ENCODE measurements at regions not wholly inside any gene's neighbourhood (a gene's known extent, or its start where the extent isn't known, plus 50 kb on each side); places are given as distances from the start of the nearest gene placed in this dataset.

DNA sequence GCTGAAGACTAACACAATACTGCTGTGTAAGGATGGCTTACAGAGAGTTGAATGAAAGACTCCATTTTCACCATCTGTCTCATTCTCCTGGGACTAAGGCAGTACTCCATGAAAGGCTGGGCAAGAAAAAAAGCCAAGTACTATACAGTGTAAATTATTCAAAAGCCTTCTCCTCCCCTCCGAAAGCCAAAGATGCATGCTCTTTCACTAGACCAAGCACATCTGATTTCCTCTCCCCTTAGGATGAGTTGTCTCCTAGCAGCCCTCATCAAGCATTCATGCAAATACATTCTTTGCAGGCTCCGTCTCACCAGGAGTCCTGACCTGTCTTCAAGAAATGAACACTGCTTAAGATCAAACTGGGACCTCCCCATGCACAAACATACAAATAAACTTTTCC is 133.5 kb upstream of the THBS1 start:
- TF ChIP-seq OSR1 (CRISPR knock-in tag; IDR thresholded peaks at IDR 0.05) (no peak), TCF4 (CRISPR knock-in tag; IDR thresholded peaks at IDR 0.05; ENCODE audit: borderline replicate concordance) (no peak), ZC3H10 (CRISPR knock-in tag; IDR thresholded peaks at IDR 0.05) (no peak), TOX (CRISPR knock-in tag; IDR thresholded peaks at IDR 0.05; ENCODE audit: borderline replicate concordance) (no peak), PPARA (CRISPR knock-in tag; IDR thresholded peaks at IDR 0.05; ENCODE audit: borderline replicate concordance) (no peak), ISL1 (CRISPR knock-in tag; IDR thresholded peaks at IDR 0.05) (no peak), BACH2 (CRISPR knock-in tag; IDR thresholded peaks at IDR 0.05; ENCODE audit: borderline replicate concordance) (no peak), ESRRG (CRISPR knock-in tag; IDR thresholded peaks at IDR 0.05) (no peak), GLIS3 (CRISPR knock-in tag; IDR thresholded peaks at IDR 0.05) (no peak)
- no peak for ATAC-seq

DNA sequence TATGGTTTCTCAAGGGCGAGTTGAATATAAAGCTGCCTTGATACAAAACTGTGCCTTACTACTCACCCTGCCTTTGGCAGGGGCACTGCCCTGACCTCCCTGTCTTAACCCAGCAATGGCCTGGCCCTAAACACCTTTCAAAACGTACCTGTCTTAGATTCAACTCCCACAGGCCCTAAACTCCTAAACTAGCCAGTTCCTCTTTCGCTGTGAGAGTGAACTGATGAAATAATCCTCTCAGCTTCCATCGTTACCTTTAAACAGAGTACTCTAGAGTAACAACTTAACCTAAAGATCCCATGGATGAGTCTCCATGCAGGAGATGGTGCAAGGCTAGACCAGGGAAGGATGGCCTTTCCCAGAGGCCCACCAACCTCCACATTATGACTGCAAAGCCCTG is 133.0 kb upstream of the THBS1 start:
- ATAC-seq: no peak

DNA sequence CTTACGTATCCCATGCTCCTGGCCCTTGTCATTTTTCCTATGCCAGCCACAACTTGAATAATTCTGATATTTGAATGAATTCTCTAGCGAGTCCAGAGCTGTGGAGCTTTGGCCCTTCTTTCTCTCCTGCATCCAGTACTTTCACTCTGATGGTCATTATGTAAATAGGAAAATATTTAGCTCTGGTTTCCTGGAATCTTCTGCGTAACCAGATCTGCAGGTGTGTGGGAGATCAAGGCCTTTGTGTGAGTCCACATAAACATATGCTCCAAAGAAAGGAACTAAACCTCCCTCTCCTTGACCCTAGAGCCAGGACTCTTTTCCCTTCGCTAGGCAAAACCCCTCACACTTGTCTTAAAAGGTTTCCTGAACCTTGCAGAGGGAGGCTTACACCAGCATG is 132.5 kb upstream of the THBS1 start:
- ATAC-seq: no peak
- TF ChIP-seq BACH2 (CRISPR knock-in tag; IDR thresholded peaks at IDR 0.05; ENCODE audit: borderline replicate concordance) (no peak), ZNF8 (CRISPR knock-in tag; IDR thresholded peaks at IDR 0.05) (no peak), GLIS3 (CRISPR knock-in tag; IDR thresholded peaks at IDR 0.05) (no peak), ESRRG (CRISPR knock-in tag; IDR thresholded peaks at IDR 0.05) (no peak), CSDC2 (CRISPR knock-in tag; IDR thresholded peaks at IDR 0.05) (no peak), RARB (CRISPR knock-in tag; IDR thresholded peaks at IDR 0.05) (no peak), ZNF70 (CRISPR knock-in tag; IDR thresholded peaks at IDR 0.05) (no peak)
- TF ChIP-seq, protein P1, sequence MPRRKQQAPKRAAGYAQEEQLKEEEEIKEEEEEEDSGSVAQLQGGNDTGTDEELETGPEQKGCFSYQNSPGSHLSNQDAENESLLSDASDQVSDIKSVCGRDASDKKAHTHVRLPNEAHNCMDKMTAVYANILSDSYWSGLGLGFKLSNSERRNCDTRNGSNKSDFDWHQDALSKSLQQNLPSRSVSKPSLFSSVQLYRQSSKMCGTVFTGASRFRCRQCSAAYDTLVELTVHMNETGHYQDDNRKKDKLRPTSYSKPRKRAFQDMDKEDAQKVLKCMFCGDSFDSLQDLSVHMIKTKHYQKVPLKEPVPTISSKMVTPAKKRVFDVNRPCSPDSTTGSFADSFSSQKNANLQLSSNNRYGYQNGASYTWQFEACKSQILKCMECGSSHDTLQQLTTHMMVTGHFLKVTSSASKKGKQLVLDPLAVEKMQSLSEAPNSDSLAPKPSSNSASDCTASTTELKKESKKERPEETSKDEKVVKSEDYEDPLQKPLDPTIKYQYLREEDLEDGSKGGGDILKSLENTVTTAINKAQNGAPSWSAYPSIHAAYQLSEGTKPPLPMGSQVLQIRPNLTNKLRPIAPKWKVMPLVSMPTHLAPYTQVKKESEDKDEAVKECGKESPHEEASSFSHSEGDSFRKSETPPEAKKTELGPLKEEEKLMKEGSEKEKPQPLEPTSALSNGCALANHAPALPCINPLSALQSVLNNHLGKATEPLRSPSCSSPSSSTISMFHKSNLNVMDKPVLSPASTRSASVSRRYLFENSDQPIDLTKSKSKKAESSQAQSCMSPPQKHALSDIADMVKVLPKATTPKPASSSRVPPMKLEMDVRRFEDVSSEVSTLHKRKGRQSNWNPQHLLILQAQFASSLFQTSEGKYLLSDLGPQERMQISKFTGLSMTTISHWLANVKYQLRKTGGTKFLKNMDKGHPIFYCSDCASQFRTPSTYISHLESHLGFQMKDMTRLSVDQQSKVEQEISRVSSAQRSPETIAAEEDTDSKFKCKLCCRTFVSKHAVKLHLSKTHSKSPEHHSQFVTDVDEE (CRISPR knock-in tag; IDR thresholded peaks at IDR 0.05): no peak

More for the DNA sequence above, 133.0 kb upstream of the THBS1 start:
- TF ChIP-seq ZFP30 (CRISPR knock-in tag; IDR thresholded peaks at IDR 0.05) (no peak), ZC3H10 (CRISPR knock-in tag; IDR thresholded peaks at IDR 0.05) (no peak), RARB (CRISPR knock-in tag; IDR thresholded peaks at IDR 0.05) (no peak)

DNA sequence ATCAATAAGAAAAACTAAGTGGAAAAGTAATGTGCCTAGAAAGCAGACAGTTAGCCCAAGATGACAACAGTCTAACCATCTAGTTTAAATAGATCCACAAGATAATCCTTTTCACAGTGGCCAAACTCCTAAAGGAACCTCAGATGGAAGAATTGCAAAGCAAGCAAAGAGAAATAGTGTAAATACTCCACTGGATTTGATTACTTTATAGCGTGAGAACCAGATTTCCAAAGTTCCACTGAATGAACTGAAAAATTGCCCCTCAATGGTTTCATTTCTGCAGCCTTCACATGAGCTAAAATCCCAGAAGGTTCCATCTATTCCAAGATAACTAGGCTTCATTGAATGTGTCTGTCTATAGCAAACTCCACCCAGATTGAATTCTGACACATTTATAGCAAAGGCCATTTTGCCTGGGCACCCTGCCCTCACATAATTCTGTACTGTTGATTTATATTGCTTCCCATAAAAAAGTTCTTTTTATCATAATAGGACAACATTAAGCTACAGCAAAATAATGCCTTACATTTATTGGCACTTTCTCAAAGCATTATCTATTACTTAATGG is 129.7 kb upstream of the THBS1 start:
- ATAC-seq: no peak
- TF ChIP-seq ZNF70 (CRISPR knock-in tag; IDR thresholded peaks at IDR 0.05) (no peak), ARNTL (CRISPR knock-in tag; IDR thresholded peaks at IDR 0.05; ENCODE audit: borderline replicate concordance, low read depth) (no peak), TCF4 (CRISPR knock-in tag; IDR thresholded peaks at IDR 0.05; ENCODE audit: borderline replicate concordance) (no peak), ZC3H10 (CRISPR knock-in tag; IDR thresholded peaks at IDR 0.05) (no peak), PPARA (CRISPR knock-in tag; IDR thresholded peaks at IDR 0.05; ENCODE audit: borderline replicate concordance) (no peak), CSDC2 (CRISPR knock-in tag; IDR thresholded peaks at IDR 0.05) (no peak), ISL1 (CRISPR knock-in tag; IDR thresholded peaks at IDR 0.05) (no peak), ZNF8 (CRISPR knock-in tag; IDR thresholded peaks at IDR 0.05) (no peak), ZFP30 (CRISPR knock-in tag; IDR thresholded peaks at IDR 0.05) (no peak), BACH2 (CRISPR knock-in tag; IDR thresholded peaks at IDR 0.05; ENCODE audit: borderline replicate concordance) (no peak), RARB (CRISPR knock-in tag; IDR thresholded peaks at IDR 0.05) (no peak), OSR1 (CRISPR knock-in tag; IDR thresholded peaks at IDR 0.05) (no peak), ZNF565 (CRISPR knock-in tag; conservative IDR thresholded peaks at IDR 0.05; ENCODE audit: low read depth) (no peak), SNAI2 (CRISPR knock-in tag; IDR thresholded peaks at IDR 0.05) (no peak), ESRRG (CRISPR knock-in tag; IDR thresholded peaks at IDR 0.05) (no peak), ZFP3 (CRISPR knock-in tag; IDR thresholded peaks at IDR 0.05) (no peak)
- TF ChIP-seq, protein P1 (CRISPR knock-in tag; IDR thresholded peaks at IDR 0.05): no peak
- TF ChIP-seq, protein P2, sequence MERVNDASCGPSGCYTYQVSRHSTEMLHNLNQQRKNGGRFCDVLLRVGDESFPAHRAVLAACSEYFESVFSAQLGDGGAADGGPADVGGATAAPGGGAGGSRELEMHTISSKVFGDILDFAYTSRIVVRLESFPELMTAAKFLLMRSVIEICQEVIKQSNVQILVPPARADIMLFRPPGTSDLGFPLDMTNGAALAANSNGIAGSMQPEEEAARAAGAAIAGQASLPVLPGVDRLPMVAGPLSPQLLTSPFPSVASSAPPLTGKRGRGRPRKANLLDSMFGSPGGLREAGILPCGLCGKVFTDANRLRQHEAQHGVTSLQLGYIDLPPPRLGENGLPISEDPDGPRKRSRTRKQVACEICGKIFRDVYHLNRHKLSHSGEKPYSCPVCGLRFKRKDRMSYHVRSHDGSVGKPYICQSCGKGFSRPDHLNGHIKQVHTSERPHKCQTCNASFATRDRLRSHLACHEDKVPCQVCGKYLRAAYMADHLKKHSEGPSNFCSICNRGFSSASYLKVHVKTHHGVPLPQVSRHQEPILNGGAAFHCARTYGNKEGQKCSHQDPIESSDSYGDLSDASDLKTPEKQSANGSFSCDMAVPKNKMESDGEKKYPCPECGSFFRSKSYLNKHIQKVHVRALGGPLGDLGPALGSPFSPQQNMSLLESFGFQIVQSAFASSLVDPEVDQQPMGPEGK (CRISPR knock-in tag; IDR thresholded peaks at IDR 0.05; ENCODE audit: borderline replicate concordance): no peak
- TF ChIP-seq, protein P3, sequence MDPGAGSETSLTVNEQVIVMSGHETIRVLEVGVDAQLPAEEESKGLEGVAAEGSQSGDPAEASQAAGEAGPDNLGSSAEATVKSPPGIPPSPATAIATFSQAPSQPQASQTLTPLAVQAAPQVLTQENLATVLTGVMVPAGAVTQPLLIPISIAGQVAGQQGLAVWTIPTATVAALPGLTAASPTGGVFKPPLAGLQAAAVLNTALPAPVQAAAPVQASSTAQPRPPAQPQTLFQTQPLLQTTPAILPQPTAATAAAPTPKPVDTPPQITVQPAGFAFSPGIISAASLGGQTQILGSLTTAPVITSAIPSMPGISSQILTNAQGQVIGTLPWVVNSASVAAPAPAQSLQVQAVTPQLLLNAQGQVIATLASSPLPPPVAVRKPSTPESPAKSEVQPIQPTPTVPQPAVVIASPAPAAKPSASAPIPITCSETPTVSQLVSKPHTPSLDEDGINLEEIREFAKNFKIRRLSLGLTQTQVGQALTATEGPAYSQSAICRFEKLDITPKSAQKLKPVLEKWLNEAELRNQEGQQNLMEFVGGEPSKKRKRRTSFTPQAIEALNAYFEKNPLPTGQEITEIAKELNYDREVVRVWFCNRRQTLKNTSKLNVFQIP (CRISPR knock-in tag; IDR thresholded peaks at IDR 0.05; ENCODE audit: borderline replicate concordance, low read depth): no peak
- TF ChIP-seq, protein P4, sequence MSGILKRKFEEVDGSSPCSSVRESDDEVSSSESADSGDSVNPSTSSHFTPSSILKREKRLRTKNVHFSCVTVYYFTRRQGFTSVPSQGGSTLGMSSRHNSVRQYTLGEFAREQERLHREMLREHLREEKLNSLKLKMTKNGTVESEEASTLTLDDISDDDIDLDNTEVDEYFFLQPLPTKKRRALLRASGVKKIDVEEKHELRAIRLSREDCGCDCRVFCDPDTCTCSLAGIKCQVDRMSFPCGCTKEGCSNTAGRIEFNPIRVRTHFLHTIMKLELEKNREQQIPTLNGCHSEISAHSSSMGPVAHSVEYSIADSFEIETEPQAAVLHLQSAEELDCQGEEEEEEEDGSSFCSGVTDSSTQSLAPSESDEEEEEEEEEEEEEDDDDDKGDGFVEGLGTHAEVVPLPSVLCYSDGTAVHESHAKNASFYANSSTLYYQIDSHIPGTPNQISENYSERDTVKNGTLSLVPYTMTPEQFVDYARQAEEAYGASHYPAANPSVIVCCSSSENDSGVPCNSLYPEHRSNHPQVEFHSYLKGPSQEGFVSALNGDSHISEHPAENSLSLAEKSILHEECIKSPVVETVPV (CRISPR knock-in tag; IDR thresholded peaks at IDR 0.05): no peak
